GM12873 (cell line): ENCODE measurements at regions not wholly inside any gene's neighbourhood (a gene's known extent, or its start where the extent isn't known, plus 50 kb on each side); places are given as distances from the start of the nearest gene placed in this dataset.

Experiments used
- CTCF ChIP-seq: IDR thresholded peaks from 2 replicates; pipeline ENCODE4 v1.5.1; 2012; ENCODE audit warnings: low read depth, mild to moderate bottlenecking, moderate library complexity, low read length, control low read depth; ENCODE audit not compliant: insufficient read depth; ENCODE audit errors: missing control alignments

- TF ChIP-seq CTCF = no peak
Observed at GRCh38 chr5:96081276-96081858, 119.7 kb upstream of the ELL2 start.

GRCh38 chr5:96080557-96080956 is 118.9 kb upstream of the ELL2 start:
- TF ChIP-seq CTCF = no peak

- TF ChIP-seq CTCF = no peak
Observed at GRCh38 chr5:96079962-96080361, 118.3 kb upstream of the ELL2 start.

- TF ChIP-seq CTCF = no peak
Observed at GRCh38 chr5:96079075-96079474, 117.4 kb upstream of the ELL2 start.

GRCh38 chr5:96076451-96076850 is 114.8 kb upstream of the ELL2 start:
- no peak for TF ChIP-seq CTCF

- TF ChIP-seq CTCF = no peak
Observed at GRCh38 chr5:96075579-96076289, 114.1 kb upstream of the ELL2 start.

GRCh38 chr5:96074870-96075269 is 113.2 kb upstream of the ELL2 start:
- TF ChIP-seq CTCF = no peak
